Transverse colon (tissue), 4 donors: ENCODE measurements at regions not wholly inside any gene's neighbourhood (a gene's known extent, or its start where the extent isn't known, plus 50 kb on each side); places are given as distances from the start of the nearest gene placed in this dataset.

Experiments used
- EP300 ChIP-seq: sonication (generic); formaldehyde crosslinking; IDR thresholded peaks from one replicate; pipeline ENCODE4 v1.6.1; 2017; ENCODE audit warnings: antibody characterized with exemption, low read depth
- POLR2A ChIP-seq: fragments of 450-650 bp; IDR thresholded peaks from one replicate; pipeline ENCODE4 v1.6.1; 2016; ENCODE audit warnings: antibody characterized with exemption, mild to moderate bottlenecking, moderate library complexity
- POLR2AphosphoS5 ChIP-seq, 3 donors: sonication (generic); formaldehyde crosslinking; IDR thresholded peaks; one replicate each; pipeline ENCODE4 v1.6.1; 2016; ENCODE audit warnings: antibody characterized with exemption in 3 of 3
- TF ChIP-seq, protein P1 (sequence below), 5 experiments: fragments of 200-600 bp in 3 of 5; fragments of 450-650 bp in 2 of 5; sonication (generic) in 3 of 5; IDR thresholded peaks; 1 replicate in 2 of 5; 2 replicates in 3 of 5; pipeline ENCODE4 v1.5.1; 2016 to 2017; ENCODE audit warnings: antibody characterized with exemption in 5 of 5, inconsistent platforms in 3 of 5, mild to moderate bottlenecking in 2 of 5, moderate library complexity in 1 of 5

DNA sequence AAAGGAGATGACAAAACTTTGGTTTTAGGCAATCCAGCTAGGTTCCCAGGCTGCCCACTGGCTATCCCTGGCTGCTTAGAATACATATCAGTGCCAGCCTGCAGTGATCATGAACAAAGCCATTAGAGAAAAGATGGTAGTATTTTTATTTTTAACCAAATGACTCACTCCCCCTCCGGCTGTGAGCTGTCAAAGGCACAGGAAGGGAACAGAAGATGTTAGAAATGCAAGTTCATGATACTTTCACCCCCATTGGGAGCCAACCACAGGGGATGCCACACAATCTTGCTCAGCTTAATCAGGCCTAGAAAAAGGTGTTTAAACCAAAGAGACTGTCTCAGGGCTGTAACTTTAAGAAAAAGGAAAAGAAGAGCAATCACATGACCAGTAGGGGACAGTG is 70.3 kb upstream of the ASTN2 start:
- TF ChIP-seq POLR2A (no peak), POLR2AphosphoS5 (IDR thresholded peaks at IDR 0.05) (no peak), EP300 (no peak)
- TF ChIP-seq, protein P1, sequence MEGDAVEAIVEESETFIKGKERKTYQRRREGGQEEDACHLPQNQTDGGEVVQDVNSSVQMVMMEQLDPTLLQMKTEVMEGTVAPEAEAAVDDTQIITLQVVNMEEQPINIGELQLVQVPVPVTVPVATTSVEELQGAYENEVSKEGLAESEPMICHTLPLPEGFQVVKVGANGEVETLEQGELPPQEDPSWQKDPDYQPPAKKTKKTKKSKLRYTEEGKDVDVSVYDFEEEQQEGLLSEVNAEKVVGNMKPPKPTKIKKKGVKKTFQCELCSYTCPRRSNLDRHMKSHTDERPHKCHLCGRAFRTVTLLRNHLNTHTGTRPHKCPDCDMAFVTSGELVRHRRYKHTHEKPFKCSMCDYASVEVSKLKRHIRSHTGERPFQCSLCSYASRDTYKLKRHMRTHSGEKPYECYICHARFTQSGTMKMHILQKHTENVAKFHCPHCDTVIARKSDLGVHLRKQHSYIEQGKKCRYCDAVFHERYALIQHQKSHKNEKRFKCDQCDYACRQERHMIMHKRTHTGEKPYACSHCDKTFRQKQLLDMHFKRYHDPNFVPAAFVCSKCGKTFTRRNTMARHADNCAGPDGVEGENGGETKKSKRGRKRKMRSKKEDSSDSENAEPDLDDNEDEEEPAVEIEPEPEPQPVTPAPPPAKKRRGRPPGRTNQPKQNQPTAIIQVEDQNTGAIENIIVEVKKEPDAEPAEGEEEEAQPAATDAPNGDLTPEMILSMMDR (IDR thresholded peaks at IDR 0.05) = no peak
